KMS-11 (cell line): ENCODE measurements at regions not wholly inside any gene's neighbourhood (a gene's known extent, or its start where the extent isn't known, plus 50 kb on each side); places are given as distances from the start of the nearest gene placed in this dataset.

ENCODE experiments used
- H2AFZ ChIP-seq: fragments of 200-600 bp; sonication (generic); 2 replicates; pipeline ENCODE4 v1.6.1; 2016; ENCODE audit warnings: antibody characterized with exemption, mixed run types, low read depth
- H3K27ac ChIP-seq: fragments of 200-600 bp; sonication (generic); 2 replicates; pipeline ENCODE4 v1.6.1; 2016; ENCODE audit warnings: mild to moderate bottlenecking, mixed run types
- H3K27me3 ChIP-seq: fragments of 200-600 bp; sonication (generic); 2 replicates; pipeline ENCODE4 v1.6.1; 2017; ENCODE audit warnings: mild to moderate bottlenecking, low read depth, mixed run types, moderate library complexity; ENCODE audit not compliant: insufficient read depth
- H3K36me3 ChIP-seq: fragments of 200-600 bp; sonication (generic); 2 replicates; pipeline ENCODE4 v1.6.1; 2017; ENCODE audit warnings: mild to moderate bottlenecking, mixed run types; ENCODE audit not compliant: insufficient read depth
- H3K4me1 ChIP-seq: fragments of 200-600 bp; sonication (generic); 2 replicates; pipeline ENCODE4 v1.6.1; 2016; ENCODE audit warnings: mild to moderate bottlenecking, low read depth, mixed run types; ENCODE audit not compliant: poor library complexity, severe bottlenecking
- H3K4me2 ChIP-seq: fragments of 200-600 bp; sonication (generic); 2 replicates; pipeline ENCODE4 v1.7.0; 2016; ENCODE audit warnings: mild to moderate bottlenecking, mixed run types
- H3K4me3 ChIP-seq: fragments of 200-600 bp; sonication (generic); IDR thresholded peaks from 2 replicates; pipeline ENCODE4 v1.6.1; 2017; ENCODE audit warnings: low read depth, low read length, mixed read lengths; ENCODE audit not compliant: insufficient read depth
- H3K79me2 ChIP-seq: fragments of 200-600 bp; sonication (generic); 2 replicates; pipeline ENCODE4 v1.6.1; 2016; ENCODE audit warnings: low read depth, mixed run types; ENCODE audit not compliant: insufficient read depth
- H3K9ac ChIP-seq: fragments of 200-600 bp; sonication (generic); 2 replicates; pipeline ENCODE4 v1.6.1; 2016; ENCODE audit warnings: mild to moderate bottlenecking, mixed run types
- H4K20me1 ChIP-seq: fragments of 200-600 bp; sonication (generic); 2 replicates; pipeline ENCODE4 v1.6.1; 2016; ENCODE audit warnings: mild to moderate bottlenecking, mixed run types; ENCODE audit not compliant: insufficient read depth
- CTCF ChIP-seq: fragments of 200-600 bp; sonication (generic); conservative IDR thresholded peaks from 2 replicates; pipeline ENCODE4 v1.6.1; 2017; ENCODE audit warnings: low read depth, mild to moderate bottlenecking, antibody characterized with exemption, low read length, moderate library complexity, mixed read lengths

- Histone ChIP-seq H2AFZ (no peak overlapping the region), H3K4me3 (no peak overlapping the region), H3K79me2 (no peaks in the 10 kb centered on the region), H3K36me3 (no peaks in the 10 kb centered on the region), H3K27ac (no peak overlapping the region), H3K4me2 (no peak overlapping the region), H4K20me1 (no peaks in the 10 kb centered on the region), H3K9ac (no peak overlapping the region), H3K27me3 (no peaks in the 10 kb centered on the region), H3K4me1 (no peaks in the 10 kb centered on the region)
- no peak for TF ChIP-seq CTCF
Observed at GRCh38 chr5:89968958-89969381, 440.6 kb downstream of the CETN3 start.

GRCh38 chr5:89967771-89968444 is 441.6 kb downstream of the CETN3 start:
- H3K27ac ChIP-seq, result no peak overlapping the region

GRCh38 chr5:89956838-89957237 is 452.7 kb downstream of the CETN3 start:
- H3K4me3 ChIP-seq, result no peak overlapping the region
- no peaks in the 10 kb centered on the region for H3K36me3 ChIP-seq
- no peak overlapping the region for H3K4me2 ChIP-seq
- H4K20me1 ChIP-seq, result no peaks in the 10 kb centered on the region
- no peaks in the 10 kb centered on the region for H3K4me1 ChIP-seq
- no peaks in the 10 kb centered on the region for H3K79me2 ChIP-seq
- TF ChIP-seq CTCF, result no peak
- H3K9ac ChIP-seq, result no peak overlapping the region
- H3K27me3 ChIP-seq, result no peaks in the 10 kb centered on the region
- H3K27ac ChIP-seq, result no peak overlapping the region
- H2AFZ ChIP-seq, result no peak overlapping the region

More at GRCh38 chr5:89967771-89968444, 441.6 kb downstream of the CETN3 start:
- Histone ChIP-seq H3K36me3 (no peaks in the 10 kb centered on the region), H3K79me2 (no peaks in the 10 kb centered on the region), H2AFZ (no peak overlapping the region), H3K4me3 (no peak overlapping the region), H3K9ac (no peak overlapping the region), H3K27me3 (no peaks in the 10 kb centered on the region), H3K4me2 (no peak overlapping the region), H4K20me1 (no peaks in the 10 kb centered on the region), H3K4me1 (no peaks in the 10 kb centered on the region)
- TF ChIP-seq CTCF, result no peak

GRCh38 chr5:89954916-89955315 is 454.6 kb downstream of the CETN3 start:
- H3K9ac ChIP-seq, result no peak overlapping the region
- no peaks in the 10 kb centered on the region for H3K79me2 ChIP-seq
- H3K36me3 ChIP-seq, result no peaks in the 10 kb centered on the region
- no peaks in the 10 kb centered on the region for H4K20me1 ChIP-seq
- H3K27me3 ChIP-seq, result no peaks in the 10 kb centered on the region
- no peak overlapping the region for H3K27ac ChIP-seq
- TF ChIP-seq CTCF, result no peak
- H3K4me2 ChIP-seq, result no peak overlapping the region
- no peaks in the 10 kb centered on the region for H3K4me1 ChIP-seq
- H3K4me3 ChIP-seq, result no peak overlapping the region
- H2AFZ ChIP-seq, result no peak overlapping the region
